OCI-LY7 (cell line): ENCODE measurements at regions not wholly inside any gene's neighbourhood (a gene's known extent, or its start where the extent isn't known, plus 50 kb on each side); places are given as distances from the start of the nearest gene placed in this dataset.

Source experiments
- BruUV-seq: library from RNA; stranded (reverse); fragments of 400-500 nt; replicated peaks from 2 replicates; lab custom pipeline; 2021; lab: Mats Ljungman, UMichigan
- CTCF ChIA-PET: fragments of 300-600 bp; sonication (Branson Sonifier 250); formaldehyde crosslinking; loops from one replicate; lab custom pipeline; 2022; ENCODE audit warnings: antibody characterized with exemption; ENCODE audit not compliant: unreplicated experiment; lab: Charles Lee
- POLR2A ChIA-PET: fragments of 300-600 bp; sonication (Branson Sonifier 250); formaldehyde crosslinking; loops from one replicate; lab custom pipeline; 2022; ENCODE audit warnings: antibody characterized with exemption; lab: Charles Lee
- DNase-seq: peaks from one replicate; pipeline ENCODE4 v3.0.0-alpha.2; 2015; ENCODE audit warnings: low spot score
- H2AFZ ChIP-seq: fragments of 200-600 bp; sonication (generic), shearing (Covaris generic); 2 replicates; pipeline ENCODE4 v1.6.1; 2014; ENCODE audit warnings: mild to moderate bottlenecking, antibody characterized with exemption, low read length, moderate library complexity
- H3K27ac ChIP-seq: fragments of 200-600 bp; sonication (generic); 2 replicates; pipeline ENCODE4 v1.5.1; 2014; ENCODE audit warnings: mixed run types, low read depth, mild to moderate bottlenecking, moderate library complexity, low read length, inconsistent platforms; ENCODE audit not compliant: poor library complexity, severe bottlenecking
- H3K36me3 ChIP-seq: fragments of 200-600 bp; sonication (generic); 2 replicates; pipeline ENCODE4 v1.6.1; 2014; ENCODE audit warnings: mild to moderate bottlenecking, antibody characterized with exemption, low read length, moderate library complexity, mixed read lengths; ENCODE audit not compliant: insufficient read depth
- H3K4me1 ChIP-seq: fragments of 200-600 bp; sonication (generic); 2 replicates; pipeline ENCODE4 v1.5.1; 2014; ENCODE audit warnings: mild to moderate bottlenecking, low read length; ENCODE audit not compliant: insufficient read depth, poor library complexity, severe bottlenecking
- H3K4me2 ChIP-seq: fragments of 200-600 bp; sonication (generic); 2 replicates; pipeline ENCODE4 v1.6.1; 2014; ENCODE audit warnings: mild to moderate bottlenecking, low read length
- H3K4me3 ChIP-seq: fragments of 200-600 bp; sonication (generic); 2 replicates; pipeline ENCODE4 v1.5.1; 2014; ENCODE audit warnings: mild to moderate bottlenecking, low read depth, low read length; ENCODE audit not compliant: poor library complexity, severe bottlenecking
- H3K79me2 ChIP-seq: fragments of 200-600 bp; sonication (generic); 2 replicates; pipeline ENCODE4 v1.6.1; 2016; ENCODE audit warnings: low read depth, mild to moderate bottlenecking, low read length, moderate library complexity, mixed read lengths; ENCODE audit not compliant: insufficient read depth
- H3K9me2 ChIP-seq: fragments of 200-600 bp; sonication (generic); 2 replicates; pipeline ENCODE4 v1.6.1; 2016; ENCODE audit warnings: mild to moderate bottlenecking, low read length, mixed read lengths; ENCODE audit not compliant: insufficient read depth
- H3K9me3 ChIP-seq: fragments of 200-600 bp; sonication (generic); 2 replicates; pipeline ENCODE4 v1.6.1; 2014; ENCODE audit warnings: mild to moderate bottlenecking, mixed run types, low read length, mixed read lengths
- H4K20me1 ChIP-seq: fragments of 200-600 bp; sonication (generic); 2 replicates; pipeline ENCODE4 v1.6.1; 2014; ENCODE audit warnings: mild to moderate bottlenecking, antibody characterized with exemption, low read length, moderate library complexity, mixed read lengths; ENCODE audit not compliant: insufficient read depth
- EZH2phosphoT487 ChIP-seq: fragments of 200-600 bp; sonication (generic); IDR thresholded peaks from 2 replicates; pipeline ENCODE4 v1.6.1; 2018; ENCODE audit warnings: low read depth, borderline replicate concordance, mild to moderate bottlenecking, mixed run types, antibody characterized with exemption, low read length, moderate library complexity, mixed read lengths
- intact Hi-C: fragments of 100-400 bp; cut with micrococcal nuclease; formaldehyde crosslinking; loops from one replicate; pipeline ENCODE4 v1.10.0; 2022; ENCODE audit not compliant: unreplicated experiment
- TF ChIP-seq, protein P1 (sequence below): fragments of 200-600 bp; sonication (generic); conservative IDR thresholded peaks from 2 replicates; pipeline ENCODE4 v1.5.1; 2014; ENCODE audit warnings: mild to moderate bottlenecking, antibody characterized with exemption, low read length, moderate library complexity, mixed read lengths

DNA sequence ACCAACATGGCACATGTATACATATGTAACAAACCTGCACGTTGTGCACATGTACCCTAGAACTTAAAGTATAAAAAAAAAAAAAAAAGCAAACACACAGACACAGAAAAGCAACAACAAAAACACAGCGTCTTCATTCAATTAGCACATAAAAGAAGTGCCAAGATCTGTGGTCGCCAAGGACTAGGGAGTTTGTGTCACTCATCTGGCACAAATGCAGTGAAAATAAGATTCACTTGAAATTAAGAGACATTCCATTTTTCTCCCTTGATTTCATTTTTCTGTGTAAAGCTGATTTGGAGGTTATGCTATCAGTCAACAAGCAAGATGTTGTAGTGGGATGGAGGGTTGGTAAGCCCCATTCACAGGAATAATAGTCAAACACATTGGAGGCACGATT, 115.3 kb downstream of the FAT4 start:
- intact Hi-C loops = no loop called here
- H3K9me2 ChIP-seq = no peaks in the 10 kb centered on the region
- no peak overlapping the region for H2AFZ ChIP-seq
- H3K4me3 ChIP-seq = no peak overlapping the region
- CTCF ChIA-PET = no interaction called here
- no peaks in the 10 kb centered on the region for H3K4me1 ChIP-seq
- H3K27ac ChIP-seq = no peak overlapping the region
- H4K20me1 ChIP-seq = no peaks in the 10 kb centered on the region
- H3K36me3 ChIP-seq = no peaks in the 10 kb centered on the region
- no peak overlapping the region for H3K4me2 ChIP-seq
- no peaks in the 10 kb centered on the region for H3K79me2 ChIP-seq
- no peaks in the 10 kb centered on the region for H3K9me3 ChIP-seq
- no TSS peak for BruUV-seq
- POLR2A ChIA-PET = no interaction called here
- DNase-seq = no peak
- TF ChIP-seq EZH2phosphoT487 = no peak
- TF ChIP-seq, protein P1, sequence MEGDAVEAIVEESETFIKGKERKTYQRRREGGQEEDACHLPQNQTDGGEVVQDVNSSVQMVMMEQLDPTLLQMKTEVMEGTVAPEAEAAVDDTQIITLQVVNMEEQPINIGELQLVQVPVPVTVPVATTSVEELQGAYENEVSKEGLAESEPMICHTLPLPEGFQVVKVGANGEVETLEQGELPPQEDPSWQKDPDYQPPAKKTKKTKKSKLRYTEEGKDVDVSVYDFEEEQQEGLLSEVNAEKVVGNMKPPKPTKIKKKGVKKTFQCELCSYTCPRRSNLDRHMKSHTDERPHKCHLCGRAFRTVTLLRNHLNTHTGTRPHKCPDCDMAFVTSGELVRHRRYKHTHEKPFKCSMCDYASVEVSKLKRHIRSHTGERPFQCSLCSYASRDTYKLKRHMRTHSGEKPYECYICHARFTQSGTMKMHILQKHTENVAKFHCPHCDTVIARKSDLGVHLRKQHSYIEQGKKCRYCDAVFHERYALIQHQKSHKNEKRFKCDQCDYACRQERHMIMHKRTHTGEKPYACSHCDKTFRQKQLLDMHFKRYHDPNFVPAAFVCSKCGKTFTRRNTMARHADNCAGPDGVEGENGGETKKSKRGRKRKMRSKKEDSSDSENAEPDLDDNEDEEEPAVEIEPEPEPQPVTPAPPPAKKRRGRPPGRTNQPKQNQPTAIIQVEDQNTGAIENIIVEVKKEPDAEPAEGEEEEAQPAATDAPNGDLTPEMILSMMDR = no peak

DNA sequence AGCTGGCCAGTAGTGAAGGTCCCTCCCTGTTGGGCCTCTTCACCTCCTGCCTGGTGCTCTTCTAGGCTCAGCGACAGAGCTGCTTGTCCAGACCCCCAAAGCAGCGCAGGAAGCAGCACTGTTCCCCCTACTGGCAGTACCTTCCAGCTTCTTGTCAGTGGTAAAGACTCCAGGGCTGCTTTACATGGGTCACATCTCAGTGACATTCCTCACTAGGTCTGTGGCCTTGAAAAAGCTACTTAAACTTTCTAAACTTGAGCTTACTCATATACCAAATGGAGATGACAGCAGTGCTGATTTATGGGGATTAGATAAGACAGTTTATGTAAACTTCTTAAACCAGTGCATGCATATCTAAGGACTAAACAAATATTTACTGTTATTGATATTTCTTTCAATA, 117.3 kb downstream of the FAT4 start:
- DNase-seq = no peak
- no peaks in the 10 kb centered on the region for H3K4me1 ChIP-seq
- H2AFZ ChIP-seq = no peak overlapping the region
- no peaks in the 10 kb centered on the region for H3K79me2 ChIP-seq
- no peak overlapping the region for H3K4me2 ChIP-seq
- ChIA-PET CTCF (no interaction called here), POLR2A (interaction anchor here (0.9 kb wide), 1 partner anchor 12 kb away, joined by 4 read pairs; no protein-coding TSS in a partner anchor)
- BruUV-seq = no TSS peak
- no peaks in the 10 kb centered on the region for H3K9me2 ChIP-seq
- TF ChIP-seq EZH2phosphoT487 = no peak
- TF ChIP-seq, protein P1 = no peak
- no peak overlapping the region for H3K4me3 ChIP-seq
- H3K9me3 ChIP-seq = no peaks in the 10 kb centered on the region
- intact Hi-C loops = no loop called here
- H4K20me1 ChIP-seq = no peaks in the 10 kb centered on the region
- no peaks in the 10 kb centered on the region for H3K36me3 ChIP-seq
- H3K27ac ChIP-seq = no peak overlapping the region

DNA sequence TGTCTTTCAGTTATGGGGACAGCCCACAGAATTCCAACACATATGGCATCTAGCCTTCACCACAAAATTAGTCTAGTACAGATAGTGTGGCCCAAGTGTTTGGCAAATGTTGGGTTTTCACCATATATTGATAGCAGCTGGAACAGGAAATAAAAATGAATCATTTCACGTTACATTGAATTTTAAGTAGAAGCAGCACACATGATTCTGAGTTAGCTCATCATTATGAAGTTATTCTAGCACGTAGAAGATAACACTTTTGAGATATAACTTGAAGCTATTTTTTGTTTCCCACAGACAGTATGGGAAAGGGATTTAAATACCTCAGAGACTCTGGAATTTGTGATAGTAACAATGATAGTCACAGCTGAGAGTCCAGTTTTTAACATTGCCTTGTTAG, 118.7 kb downstream of the FAT4 start:
- ChIA-PET CTCF (no interaction called here), POLR2A (no interaction called here)
- no peaks in the 10 kb centered on the region for H3K79me2 ChIP-seq
- TF ChIP-seq EZH2phosphoT487 = no peak
- TF ChIP-seq, protein P1 = no peak
- no peaks in the 10 kb centered on the region for H3K9me3 ChIP-seq
- no peak overlapping the region for H3K27ac ChIP-seq
- intact Hi-C loops = no loop called here
- no peak overlapping the region for H2AFZ ChIP-seq
- no peak overlapping the region for H3K4me2 ChIP-seq
- H4K20me1 ChIP-seq = no peaks in the 10 kb centered on the region
- no TSS peak for BruUV-seq
- H3K9me2 ChIP-seq = no peaks in the 10 kb centered on the region
- H3K4me1 ChIP-seq = no peaks in the 10 kb centered on the region
- DNase-seq = no peak
- no peak overlapping the region for H3K4me3 ChIP-seq
- no peaks in the 10 kb centered on the region for H3K36me3 ChIP-seq
